ENCODE measurements at regions not wholly inside any gene's neighbourhood (a gene's known extent, or its start where the extent isn't known, plus 50 kb on each side); places are given as distances from the start of the nearest gene placed in this dataset.

GRCh38 chr2:222050981-222051380 is 247.8 kb downstream of the PAX3 start:
- no peak for TF ChIP-seq CTCF (IDR thresholded peaks at IDR 0.05)
- ATAC-seq (no peak), DNase-seq (no peak)
- Histone ChIP-seq H3K36me3 (ENCODE audit: low read depth) (no peaks in the 10 kb centered on the region), H3K9me3 (no peaks in the 10 kb centered on the region), H3K4me1 (ENCODE audit: low read depth) (no peaks in the 10 kb centered on the region), H3K4me3 (no peak overlapping the region)
- intact Hi-C loops (cut with DNase I, micrococcal nuclease): loop anchor here (10.0 kb wide), 1 partner anchor 564 kb away; no protein-coding TSS in a partner anchor

GRCh38 chr2:222049946-222050345 is 248.9 kb downstream of the PAX3 start:
- DNase-seq: no peak
- TF ChIP-seq CTCF (IDR thresholded peaks at IDR 0.05): no peak
- H3K4me1 ChIP-seq (ENCODE audit: low read depth): no peaks in the 10 kb centered on the region
- H3K4me3 ChIP-seq: no peak overlapping the region
- no peaks in the 10 kb centered on the region for H3K36me3 ChIP-seq (ENCODE audit: low read depth)
- H3K9me3 ChIP-seq: no peaks in the 10 kb centered on the region
- intact Hi-C loops (cut with DNase I, micrococcal nuclease): loop anchor here (10.0 kb wide), 1 partner anchor 565 kb away; no protein-coding TSS in a partner anchor
- ATAC-seq: peak; percentile 12

DNA sequence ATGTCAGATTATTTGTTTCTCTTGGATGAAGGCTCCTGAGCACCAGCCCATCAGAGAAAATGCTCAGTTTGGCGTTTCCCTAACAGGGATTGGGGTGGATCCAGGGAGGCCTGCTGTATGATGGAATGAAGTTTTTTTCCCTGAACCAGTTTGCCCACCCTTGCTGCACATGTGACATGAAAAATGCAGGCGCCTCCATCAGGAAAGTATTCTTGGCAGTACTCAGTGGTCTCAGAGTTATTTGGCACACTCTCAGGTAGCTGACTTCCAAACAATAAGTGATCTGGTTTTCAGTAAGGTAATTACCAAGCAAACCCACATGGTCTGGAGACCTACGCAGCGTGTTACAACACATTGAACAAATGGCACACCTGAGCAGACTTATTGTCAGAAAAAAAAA is 254.9 kb downstream of the PAX3 start:
- no peak overlapping the region for H3K4me3 ChIP-seq
- no peaks in the 10 kb centered on the region for H3K9me3 ChIP-seq
- intact Hi-C loops (cut with DNase I, micrococcal nuclease): no loop called here
- DNase-seq (no peak), ATAC-seq (no peak)
- H3K36me3 ChIP-seq (ENCODE audit: low read depth): no peaks in the 10 kb centered on the region
- no peaks in the 10 kb centered on the region for H3K4me1 ChIP-seq (ENCODE audit: low read depth)
- TF ChIP-seq CTCF (IDR thresholded peaks at IDR 0.05): no peak

GRCh38 chr2:222042666-222043065 is 256.1 kb downstream of the PAX3 start:
- ATAC-seq (no peak), DNase-seq (no peak)
- Histone ChIP-seq H3K4me3 (no peak overlapping the region), H3K4me1 (ENCODE audit: low read depth) (no peaks in the 10 kb centered on the region), H3K36me3 (ENCODE audit: low read depth) (no peaks in the 10 kb centered on the region), H3K9me3 (no peaks in the 10 kb centered on the region)
- intact Hi-C loops (cut with DNase I, micrococcal nuclease): no loop called here
- TF ChIP-seq CTCF (IDR thresholded peaks at IDR 0.05): no peak

DNA sequence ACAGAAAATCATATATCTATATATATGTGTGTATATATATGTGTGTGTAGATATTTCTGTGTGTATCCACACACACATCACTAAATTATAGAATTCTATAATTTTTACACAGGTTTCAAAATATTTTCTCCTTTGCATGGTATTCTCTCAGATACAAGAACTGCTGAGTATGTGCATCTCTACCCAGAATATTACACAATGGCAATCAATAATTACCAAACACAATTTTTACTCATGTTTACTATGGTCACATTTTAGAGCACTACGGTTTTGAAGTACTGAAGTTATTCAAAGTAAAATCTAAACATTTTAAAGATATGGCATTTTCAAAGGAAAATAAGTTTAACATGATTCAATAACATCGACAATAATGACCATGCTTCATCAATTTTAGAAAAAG is 258.5 kb downstream of the PAX3 start:
- Histone ChIP-seq H3K4me3 (no peak overlapping the region), H3K36me3 (ENCODE audit: low read depth) (no peaks in the 10 kb centered on the region), H3K9me3 (no peaks in the 10 kb centered on the region), H3K4me1 (ENCODE audit: low read depth) (no peaks in the 10 kb centered on the region)
- DNase-seq (no peak), ATAC-seq (no peak)
- intact Hi-C loops (cut with DNase I, micrococcal nuclease): no loop called here
- no peak for TF ChIP-seq CTCF (IDR thresholded peaks at IDR 0.05)

- Histone ChIP-seq H3K9me3 (no peaks in the 10 kb centered on the region), H3K36me3 (ENCODE audit: low read depth) (no peaks in the 10 kb centered on the region), H3K4me3 (no peak overlapping the region), H3K4me1 (ENCODE audit: low read depth) (no peaks in the 10 kb centered on the region)
- ATAC-seq (no peak), DNase-seq (no peak)
- TF ChIP-seq CTCF (IDR thresholded peaks at IDR 0.05): no peak
- intact Hi-C loops (cut with DNase I, micrococcal nuclease): no loop called here
Observed at GRCh38 chr2:222039821-222040220, 259.0 kb downstream of the PAX3 start.

All from mucosa of descending colon (tissue), 3 donors.